ENCODE measurements at regions not wholly inside any gene's neighbourhood (a gene's known extent, or its start where the extent isn't known, plus 50 kb on each side); places are given as distances from the start of the nearest gene placed in this dataset.

GRCh38 chr13:30845297-30846214 lies 60.5 kb upstream of the MEDAG start:
- DNase-seq, result no peak

GRCh38 chr13:30846311-30846710 lies 59.8 kb upstream of the MEDAG start:
- no peak for DNase-seq

GRCh38 chr13:30846866-30847265 lies 59.2 kb upstream of the MEDAG start:
- no peak for DNase-seq

- DNase-seq, result no peak
These were observed 58.3 kb upstream of the MEDAG start for GRCh38 chr13:30847650-30848307.

- no peak for DNase-seq
These were observed 57.6 kb upstream of the MEDAG start for GRCh38 chr13:30848332-30849027.

- no peak for DNase-seq
These were observed 56.5 kb upstream of the MEDAG start for GRCh38 chr13:30849611-30850010.

- no peak for DNase-seq
These were observed 55.7 kb upstream of the MEDAG start for GRCh38 chr13:30850204-30850866.

GRCh38 chr13:30850867-30851211 lies 55.2 kb upstream of the MEDAG start:
- no peak for DNase-seq

- DNase-seq, result no peak
These were observed 54.4 kb upstream of the MEDAG start for GRCh38 chr13:30851697-30852096.

GRCh38 chr13:30855569-30855968 lies 50.5 kb upstream of the MEDAG start:
- no peak for DNase-seq

- DNase-seq, result no peak
These were observed 49.9 kb upstream of the MEDAG start for GRCh38 chr13:30856005-30856790.
